GM19395 (cell line): ENCODE measurements at regions not wholly inside any gene's neighbourhood (a gene's known extent, or its start where the extent isn't known, plus 50 kb on each side); places are given as distances from the start of the nearest gene placed in this dataset.
"Not testable (repeated sequence)": the region's sequence is repeated elsewhere in the genome, so short reads cannot be mapped to it uniquely, and the experiment has no call there.

Source experiments
- ATAC-seq: cut with Tn5 transposase; IDR thresholded peaks from one replicate; pipeline ENCODE4 v1.9.1; 2021; ENCODE audit warnings: mild to moderate bottlenecking, moderate library complexity; ENCODE audit not compliant: unreplicated experiment

DNA sequence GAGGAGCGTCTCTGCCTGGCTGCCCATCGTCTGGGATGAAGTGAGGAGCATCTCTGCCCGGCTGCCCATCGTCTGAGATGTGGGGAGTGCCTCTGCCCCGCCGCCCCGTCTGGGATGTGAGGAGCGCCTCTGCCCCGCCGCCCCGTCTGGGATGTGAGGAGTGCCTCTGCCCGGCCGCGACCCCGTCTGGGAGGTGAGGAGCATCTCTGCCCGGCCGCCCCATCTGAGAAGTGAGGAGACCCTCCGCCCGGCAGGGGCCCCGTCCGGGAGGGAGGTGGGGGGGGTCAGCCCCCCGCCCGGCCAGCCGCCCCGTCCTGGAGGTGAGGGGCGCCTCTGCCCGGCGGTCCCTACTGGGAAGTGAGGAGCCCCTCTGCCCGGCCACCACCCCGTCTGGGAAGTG lies 129.3 kb downstream of the ZNF486 start:
- not testable (repeated sequence) for ATAC-seq

- no peak for ATAC-seq
Measured at GRCh38 chr19:20294181-20294580, 127.2 kb downstream of the ZNF486 start.

- not testable (repeated sequence) for ATAC-seq
Measured at GRCh38 chr19:20292520-20292919, 125.5 kb downstream of the ZNF486 start.

DNA sequence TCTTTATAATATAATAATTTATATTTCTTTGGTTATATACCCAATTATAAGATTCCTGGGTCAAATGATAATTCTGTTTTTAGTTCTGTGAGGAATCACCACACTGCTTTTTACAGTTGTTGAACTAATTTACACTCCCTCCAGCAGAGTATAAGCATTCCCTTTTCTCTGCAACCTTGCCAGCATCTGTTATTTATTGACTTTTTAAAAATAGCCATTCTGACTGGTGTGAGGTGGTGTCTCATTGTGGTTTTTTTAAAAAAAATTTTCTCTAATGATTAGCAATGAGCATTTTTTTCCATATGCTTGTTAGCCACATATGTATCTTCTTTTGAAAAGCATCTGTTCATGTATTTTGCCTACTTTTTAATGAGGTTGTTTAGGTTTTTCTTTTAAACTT lies 122.2 kb downstream of the ZNF486 start:
- ATAC-seq = no peak

GRCh38 chr19:20287070-20287469 lies 120.1 kb downstream of the ZNF486 start:
- ATAC-seq = no peak

DNA sequence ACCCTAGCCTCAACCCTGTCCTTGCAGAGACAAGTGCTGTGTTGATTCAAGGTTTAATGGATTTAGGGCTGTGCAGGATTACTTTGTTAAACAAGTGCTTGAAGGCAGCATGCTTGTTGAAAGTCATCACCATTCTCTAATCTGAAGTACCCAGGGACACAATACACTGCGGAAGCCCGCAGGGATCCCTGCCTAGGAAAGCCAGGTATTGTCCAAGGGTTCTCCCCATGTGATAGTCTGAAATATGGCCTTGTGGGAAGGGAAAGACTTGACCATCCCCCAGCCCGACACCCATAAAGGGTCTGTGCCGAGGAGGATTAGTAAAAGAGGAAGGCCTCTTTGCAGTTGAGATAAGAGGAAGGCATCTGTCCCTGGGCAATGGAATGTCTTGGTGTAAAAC lies 118.9 kb downstream of the ZNF486 start:
- ATAC-seq = not testable (repeated sequence)

- no peak for ATAC-seq
Measured at GRCh38 chr19:20279516-20279915, 112.5 kb downstream of the ZNF486 start.

GRCh38 chr19:20278342-20278741 lies 111.3 kb downstream of the ZNF486 start:
- no peak for ATAC-seq

DNA sequence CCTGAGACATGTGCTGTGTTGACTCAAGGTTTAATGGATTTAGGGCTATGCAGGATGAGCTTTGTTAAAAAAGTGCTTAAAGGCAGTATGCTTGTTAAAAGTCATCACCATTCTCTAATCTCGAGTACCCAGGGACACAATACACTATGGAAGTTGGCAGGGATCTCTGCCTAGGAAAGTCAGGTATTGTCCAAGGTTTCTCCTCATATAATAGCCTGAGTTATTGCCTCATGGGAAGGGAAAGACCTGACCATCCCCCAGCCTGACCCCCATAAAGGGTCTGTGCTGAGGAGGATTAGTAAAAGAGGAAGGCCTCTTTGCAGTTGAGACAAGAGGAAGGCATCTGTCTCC lies 109.7 kb downstream of the ZNF486 start:
- not testable (repeated sequence) for ATAC-seq

DNA sequence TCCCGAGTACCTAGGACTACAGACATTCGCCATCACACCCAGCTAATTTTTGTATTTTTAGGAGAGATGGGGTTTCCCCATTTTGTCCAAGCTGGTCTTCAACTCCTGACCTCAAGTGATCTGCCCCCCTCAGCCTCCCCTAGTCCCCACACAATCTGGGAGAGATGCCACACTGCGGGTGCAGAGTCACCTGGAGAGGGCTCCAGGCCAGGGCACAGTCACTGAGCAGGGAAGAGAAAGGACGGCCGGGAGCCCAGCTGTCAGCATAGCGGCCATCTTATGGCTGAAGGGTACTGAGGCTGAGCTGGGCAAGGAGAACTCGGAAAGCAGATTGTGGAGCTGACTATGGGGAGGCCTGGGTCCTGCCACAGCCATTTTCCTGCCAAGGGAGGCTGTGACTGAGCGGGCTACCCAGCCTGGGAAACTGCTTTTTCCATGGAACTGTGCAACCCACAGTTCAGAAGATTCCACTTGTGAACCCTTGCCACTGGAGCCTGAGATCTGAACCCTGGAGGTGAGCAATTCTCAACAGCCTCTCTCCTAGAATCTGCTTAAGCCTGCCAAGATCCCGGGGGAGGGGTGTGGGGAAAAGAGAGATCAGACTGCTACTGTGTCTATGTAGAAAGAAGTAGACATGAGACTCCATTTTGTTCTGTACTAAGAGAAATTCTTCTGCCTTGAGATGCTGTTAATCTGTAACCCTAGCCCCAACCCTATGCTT lies 109.2 kb downstream of the ZNF486 start:
- ATAC-seq = no peak

- no peak for ATAC-seq
Measured at GRCh38 chr19:20273951-20274570, 107.0 kb downstream of the ZNF486 start.

DNA sequence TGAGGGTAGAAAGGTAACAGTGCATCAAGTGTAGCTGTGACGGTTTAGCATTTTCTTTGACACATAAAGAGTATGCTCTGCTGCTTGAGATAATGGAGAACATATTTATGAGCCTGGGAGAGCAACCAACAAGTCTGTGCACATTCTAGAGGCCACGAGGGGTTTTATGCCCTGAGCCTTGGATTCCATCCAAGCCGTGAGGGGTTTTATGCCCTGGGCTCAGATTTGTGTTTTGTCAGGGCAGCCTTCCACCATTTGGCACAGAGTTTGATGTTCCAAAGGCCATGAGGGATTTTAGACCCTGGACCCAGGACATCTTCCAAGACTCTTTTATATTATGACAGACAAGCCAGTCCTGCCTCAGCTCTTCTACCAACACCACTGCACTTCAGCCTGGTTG lies 106.4 kb downstream of the ZNF486 start:
- no peak for ATAC-seq

- not testable (repeated sequence) for ATAC-seq
Measured at GRCh38 chr19:20272627-20273010, 105.6 kb downstream of the ZNF486 start.

DNA sequence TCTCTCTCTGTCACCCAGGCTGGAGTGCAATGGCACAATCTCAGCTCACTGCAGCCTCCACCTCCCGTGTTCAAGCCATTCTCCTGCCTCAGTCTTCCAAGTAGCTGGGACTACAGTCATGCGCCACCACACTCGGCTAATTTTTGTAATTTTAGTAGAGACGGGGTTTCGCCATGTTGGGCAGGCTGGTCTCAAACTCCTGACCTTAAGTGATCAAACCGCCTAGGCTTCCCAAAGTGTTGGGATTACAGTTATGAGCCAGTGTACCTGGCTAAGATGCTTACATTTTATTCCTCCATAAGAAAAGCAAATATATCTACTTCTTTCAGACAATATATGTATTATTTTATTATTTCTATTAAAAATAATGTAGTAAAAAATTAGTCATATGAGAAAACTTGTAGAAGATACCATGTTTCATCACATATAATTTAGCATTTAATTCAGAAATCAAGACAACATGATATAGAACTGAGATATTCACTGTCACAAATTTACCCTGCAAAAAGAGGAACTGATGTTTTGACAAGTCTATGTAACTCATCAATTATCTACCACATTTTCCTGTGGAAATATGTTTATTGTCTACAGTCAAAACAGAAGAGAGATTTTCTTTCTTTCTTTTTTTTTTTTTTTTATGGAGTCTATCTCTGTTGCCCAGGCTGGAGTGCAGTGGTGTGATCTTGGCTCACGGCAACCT lies 105.1 kb downstream of the ZNF486 start:
- ATAC-seq = not testable (repeated sequence)

DNA sequence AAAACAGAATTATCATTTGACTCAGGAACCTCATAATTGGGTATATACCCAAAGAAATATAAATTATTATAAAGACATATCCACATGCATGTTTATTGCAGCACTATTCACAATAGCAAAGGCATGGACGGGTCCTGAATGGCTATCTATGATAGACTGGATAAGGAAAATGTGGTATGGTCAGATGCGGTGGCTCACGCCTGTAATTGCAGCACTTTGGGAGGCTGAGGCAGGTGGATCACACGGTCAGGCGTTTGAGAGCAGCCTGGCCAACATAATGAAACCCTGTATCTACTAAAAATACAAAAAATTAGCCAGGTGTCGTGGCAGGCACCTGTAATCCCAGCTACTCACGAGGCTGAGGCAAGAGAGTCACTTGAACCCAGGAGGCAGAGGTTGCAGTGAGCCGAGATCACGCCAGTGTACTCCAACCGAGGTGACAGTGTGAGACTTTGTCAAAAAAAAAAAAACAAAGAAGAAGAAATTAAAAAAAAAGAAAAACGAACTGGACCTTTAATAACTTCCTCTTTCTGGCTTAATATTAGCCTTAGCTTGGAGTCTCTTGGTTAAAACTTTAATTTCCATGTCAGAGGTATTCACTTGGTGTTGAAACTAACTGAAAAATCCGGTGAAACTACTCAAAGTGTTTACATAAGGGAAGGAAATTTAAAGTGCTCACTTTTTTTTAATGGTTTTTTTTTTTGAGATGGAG lies 104.4 kb downstream of the ZNF486 start:
- no peak for ATAC-seq

- ATAC-seq = no peak
Measured at GRCh38 chr19:20269461-20269860, 102.4 kb downstream of the ZNF486 start.

DNA sequence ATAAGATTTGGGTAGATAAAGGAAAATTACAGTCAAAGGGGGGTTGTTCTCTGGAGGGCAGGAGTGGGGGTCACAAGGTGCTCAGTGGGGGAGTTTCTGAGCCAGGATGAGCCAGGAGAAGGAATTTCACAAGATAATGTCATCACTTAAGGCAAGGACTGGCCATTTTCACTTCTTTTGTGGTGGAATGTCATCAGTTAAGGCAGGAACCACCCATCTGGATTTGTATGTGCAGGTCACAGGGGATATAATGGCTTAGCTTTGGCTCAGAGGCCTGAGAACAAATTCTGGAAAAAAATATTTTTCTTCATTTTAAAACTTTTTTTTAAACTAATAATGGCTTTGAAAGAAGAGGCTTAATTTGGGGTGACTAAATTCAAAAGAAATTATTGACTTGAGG lies 94.5 kb downstream of the ZNF486 start:
- ATAC-seq = not testable (repeated sequence)

GRCh38 chr19:20260738-20261137 lies 93.7 kb downstream of the ZNF486 start:
- ATAC-seq = not testable (repeated sequence)

DNA sequence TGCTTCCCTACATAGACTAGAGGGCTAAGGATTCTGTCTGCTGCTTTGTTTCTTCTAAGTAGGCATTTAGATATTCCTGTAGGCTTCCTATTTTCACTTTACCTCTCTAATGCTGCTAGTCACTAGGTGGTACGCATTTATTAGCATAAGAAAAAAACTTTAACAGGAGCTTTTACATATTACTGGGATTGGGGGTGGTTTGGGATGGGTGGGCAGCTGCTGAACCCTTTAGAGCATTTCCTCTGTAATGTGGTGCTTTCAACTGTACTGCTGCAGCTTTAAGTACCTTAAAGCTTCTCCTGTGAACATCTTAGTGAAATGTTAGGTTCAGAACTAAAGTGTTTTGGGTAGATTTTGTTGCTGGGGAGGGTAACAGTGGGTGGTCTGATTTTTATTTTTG lies 92.6 kb downstream of the ZNF486 start:
- no peak for ATAC-seq

GRCh38 chr19:20256606-20257005 lies 89.6 kb downstream of the ZNF486 start:
- ATAC-seq = no peak

- no peak for ATAC-seq
Measured at GRCh38 chr19:20254121-20254520, 87.1 kb downstream of the ZNF486 start.

DNA sequence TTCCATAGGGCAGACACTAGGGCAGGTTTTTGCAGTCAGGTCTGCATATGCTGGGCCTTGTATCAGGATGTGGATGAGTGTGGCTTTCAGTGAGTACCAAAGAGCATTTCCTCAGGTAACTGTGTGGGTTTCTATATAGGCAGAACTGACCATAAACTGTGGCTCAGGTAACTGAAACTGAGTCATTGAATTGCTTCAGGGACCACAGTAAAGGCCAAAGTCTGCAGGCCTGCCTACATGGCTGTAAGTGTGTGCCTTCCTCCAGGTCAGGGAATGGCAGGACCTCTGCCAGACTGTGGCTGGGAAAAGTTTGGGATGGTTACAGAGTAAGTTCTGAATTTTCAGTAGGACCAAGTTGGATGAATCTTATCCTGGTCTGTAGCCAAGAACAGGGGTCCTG lies 85.6 kb downstream of the ZNF486 start:
- ATAC-seq = no peak
